ENCODE measurements at regions not wholly inside any gene's neighbourhood (a gene's known extent, or its start where the extent isn't known, plus 50 kb on each side); places are given as distances from the start of the nearest gene placed in this dataset.
"Not testable (repeated sequence)": the region's sequence is repeated elsewhere in the genome, so short reads cannot be mapped to it uniquely, and the experiment has no call there.

DNA sequence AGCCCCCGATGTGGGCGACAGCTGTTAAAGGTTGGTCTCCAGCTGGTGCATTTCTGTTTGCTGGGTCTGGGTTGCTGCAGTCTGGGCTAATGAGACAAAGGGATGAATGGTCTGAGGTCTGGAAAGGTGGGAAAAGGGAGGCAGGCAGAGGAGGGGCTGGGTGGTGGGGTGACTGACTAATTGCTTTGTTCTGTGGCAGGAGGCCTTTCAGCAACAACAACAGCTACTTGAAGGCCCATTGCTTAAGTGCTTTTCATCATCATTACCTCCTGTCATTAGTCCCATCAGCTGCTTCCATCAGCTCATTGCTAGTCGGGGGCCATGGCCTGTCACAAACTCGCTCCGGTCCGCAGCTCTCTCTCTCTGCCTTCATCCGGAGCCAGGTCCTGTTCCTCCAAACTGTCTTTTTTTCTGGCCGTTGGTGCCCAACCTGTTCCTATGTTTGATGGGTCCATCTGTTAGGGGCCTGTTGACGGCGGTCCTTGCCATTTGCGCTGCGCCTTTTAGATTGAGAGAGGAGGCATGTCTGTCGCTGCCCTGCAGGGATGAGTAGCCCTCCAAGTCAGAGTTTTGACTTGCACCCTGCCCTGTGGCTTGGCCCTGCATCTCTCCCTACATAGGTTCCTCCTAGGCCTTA lies 105.6 kb upstream of the PLXNA2 start:
- DNase-seq, result peak; percentile 74

DNA sequence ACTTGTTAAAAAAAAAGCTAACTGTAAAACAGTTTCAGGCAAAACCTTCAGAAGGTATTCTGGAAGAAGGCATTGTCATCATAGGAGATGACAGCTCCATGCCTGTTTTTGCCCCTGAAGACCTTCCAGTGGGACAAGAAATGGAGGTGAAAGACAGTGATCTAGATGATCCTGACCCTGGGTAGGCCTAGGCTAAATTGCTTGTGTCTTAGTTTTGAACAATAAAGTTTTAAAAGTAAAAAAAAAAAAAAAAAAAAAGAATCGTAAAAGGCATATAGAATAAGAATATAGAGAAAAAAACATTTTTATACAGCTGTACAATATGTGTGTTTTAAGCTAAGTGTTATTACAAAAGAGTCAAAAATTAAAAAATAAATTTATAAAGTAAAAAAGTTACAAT lies 106.6 kb upstream of the PLXNA2 start:
- peak; percentile 40 for DNase-seq

DNA sequence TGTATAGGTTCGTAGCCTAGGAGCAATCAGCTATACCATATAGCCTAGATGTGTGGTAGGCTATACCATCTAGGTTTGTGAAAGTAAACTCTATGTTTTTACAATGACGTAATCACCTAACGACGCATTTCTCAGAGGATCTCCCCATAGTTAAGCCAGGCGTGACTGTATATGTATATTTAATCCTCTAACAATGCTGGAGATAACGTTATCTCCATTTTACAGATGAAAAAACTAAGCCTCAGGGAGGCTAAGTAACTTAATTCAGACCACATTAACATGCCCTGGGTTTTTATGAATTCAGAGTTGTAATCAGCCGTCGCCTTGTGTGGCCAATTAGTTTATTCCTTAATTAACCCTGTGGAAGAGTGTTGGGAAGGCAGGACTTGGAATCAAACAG lies 107.7 kb upstream of the PLXNA2 start:
- DNase-seq, result no peak

DNA sequence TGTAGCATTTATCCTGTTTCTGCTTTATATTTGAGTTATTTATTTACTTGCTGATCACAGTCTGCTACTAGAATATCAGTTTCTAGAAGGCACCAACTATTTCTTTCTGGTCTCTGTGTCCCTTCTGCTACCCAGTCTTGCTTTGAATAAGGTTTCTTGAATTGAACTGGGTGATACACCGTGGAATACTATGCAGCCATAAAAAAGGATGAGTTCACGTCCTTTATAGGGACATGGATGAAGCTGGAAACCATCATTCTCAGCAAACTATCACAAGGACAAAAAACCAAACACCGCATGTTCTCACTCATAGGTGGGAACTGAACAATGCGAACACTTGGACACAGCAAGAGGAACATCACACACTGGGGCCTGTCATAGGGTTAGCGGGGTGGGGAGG lies 109.6 kb upstream of the PLXNA2 start:
- DNase-seq, result not testable (repeated sequence)

DNA sequence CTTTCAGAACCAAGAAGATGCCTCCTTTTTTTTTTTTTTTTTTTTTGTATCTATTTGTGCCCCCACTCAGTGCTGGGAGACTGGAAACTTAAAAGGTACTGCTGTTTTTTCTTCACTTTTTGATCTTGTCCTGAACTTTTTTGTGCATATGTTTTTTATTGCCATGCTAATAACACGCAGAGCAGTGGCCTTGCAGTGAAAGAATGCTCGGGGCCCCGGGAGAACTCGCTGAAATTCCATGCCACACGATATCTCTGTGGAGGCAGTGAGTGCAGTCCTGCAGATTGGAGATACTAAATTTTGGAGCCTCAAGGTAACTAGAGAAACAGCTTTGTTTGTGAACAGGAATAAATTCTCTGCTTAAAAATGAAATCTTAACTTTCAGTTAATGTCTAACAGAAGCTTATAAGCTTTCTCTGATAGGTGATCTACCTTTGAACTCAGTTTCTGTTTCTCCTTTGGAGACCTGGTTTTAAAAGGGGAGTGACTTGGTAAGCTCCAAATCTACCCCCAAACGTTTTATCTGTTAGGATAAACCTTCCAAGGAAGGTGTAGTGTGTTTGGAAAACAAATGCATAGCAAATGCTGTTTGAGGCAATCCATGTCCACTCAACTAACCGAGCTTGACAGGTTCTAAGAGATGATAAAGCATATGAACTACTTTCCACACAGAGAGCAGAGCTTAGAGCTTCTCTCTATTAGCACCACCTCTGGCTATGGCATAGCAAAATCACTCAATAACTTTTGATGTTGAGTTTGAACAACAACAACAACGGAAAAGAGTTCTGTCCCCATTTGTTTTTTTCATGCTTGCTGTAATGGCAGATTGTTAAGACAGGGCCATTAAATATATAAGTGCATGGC lies 113.7 kb upstream of the PLXNA2 start:
- DNase-seq, result no peak

DNA sequence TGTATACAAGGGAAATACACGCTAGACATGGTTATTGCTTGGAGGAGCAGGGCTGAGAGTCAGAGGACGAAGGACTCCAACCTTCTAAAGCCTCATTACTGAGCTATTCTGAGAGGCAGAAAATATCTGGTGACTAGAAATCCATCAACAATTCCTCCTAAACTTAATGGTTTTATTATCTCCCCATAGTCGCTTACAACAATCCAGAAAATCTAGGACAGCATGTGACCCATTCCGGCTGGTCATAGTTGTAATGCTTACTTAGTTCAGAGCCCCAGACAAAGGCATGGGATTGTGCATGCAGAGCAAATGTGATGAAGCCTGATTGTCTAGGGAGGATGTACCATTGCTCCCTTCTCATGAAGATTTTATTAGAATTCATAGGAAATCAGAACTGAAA lies 114.5 kb upstream of the PLXNA2 start:
- DNase-seq, result no peak

DNA sequence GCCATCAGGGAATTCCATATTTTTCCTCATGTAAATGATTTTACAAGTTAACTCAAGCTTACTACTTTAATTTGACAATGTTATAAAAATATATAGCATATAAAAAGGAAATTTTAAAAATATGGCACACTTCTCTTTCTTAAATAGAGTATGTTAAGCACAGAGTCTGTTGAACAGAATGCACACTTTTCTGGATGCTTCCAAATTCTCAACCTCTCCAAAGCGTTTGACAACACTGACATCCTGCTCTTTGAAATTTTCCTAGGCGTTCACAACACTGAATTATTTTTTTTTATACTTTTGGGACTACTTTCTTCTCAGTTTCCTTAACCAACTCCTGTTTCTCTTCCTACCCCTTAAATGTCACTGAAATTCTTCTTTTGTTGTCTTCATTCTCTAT lies 117.8 kb upstream of the PLXNA2 start:
- DNase-seq, result no peak

DNA sequence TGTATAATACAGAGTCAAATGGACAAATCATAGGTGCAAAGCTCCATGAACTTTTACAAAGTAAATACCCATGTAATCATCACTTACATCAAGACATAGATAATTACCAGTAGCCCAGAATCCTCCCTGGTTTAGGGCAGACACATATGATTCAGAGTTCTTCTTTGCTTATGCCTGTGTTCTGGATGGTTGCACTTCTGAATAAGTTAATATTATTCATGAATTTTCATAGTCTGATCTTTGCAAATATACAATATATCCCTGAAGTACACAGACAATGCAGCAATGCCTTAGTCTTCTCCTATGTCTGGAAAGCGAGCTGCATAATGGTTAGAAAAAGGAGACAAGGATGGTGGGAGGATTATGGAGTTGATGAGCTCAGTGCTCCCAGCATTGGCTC lies 122.4 kb upstream of the PLXNA2 start:
- no peak for DNase-seq

DNA sequence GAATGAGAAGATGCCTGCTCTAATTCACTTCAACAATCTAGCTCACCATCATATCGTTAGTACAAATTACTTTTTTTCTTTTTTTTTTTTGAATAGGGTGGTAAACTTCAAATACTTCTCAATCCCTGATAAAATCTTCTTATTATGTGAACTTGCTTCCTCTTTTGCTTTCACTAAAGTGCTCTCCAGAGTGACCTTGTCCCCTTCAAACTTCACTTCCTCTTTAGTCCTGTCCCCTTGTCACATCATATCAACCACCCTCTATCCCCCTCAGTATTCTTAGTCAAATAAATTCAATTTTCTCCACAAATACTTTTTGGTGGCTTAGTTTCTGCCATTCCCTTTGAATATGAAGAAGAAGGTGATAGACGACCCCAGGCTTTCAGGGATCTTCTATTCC lies 124.9 kb upstream of the PLXNA2 start:
- DNase-seq, result no peak

DNA sequence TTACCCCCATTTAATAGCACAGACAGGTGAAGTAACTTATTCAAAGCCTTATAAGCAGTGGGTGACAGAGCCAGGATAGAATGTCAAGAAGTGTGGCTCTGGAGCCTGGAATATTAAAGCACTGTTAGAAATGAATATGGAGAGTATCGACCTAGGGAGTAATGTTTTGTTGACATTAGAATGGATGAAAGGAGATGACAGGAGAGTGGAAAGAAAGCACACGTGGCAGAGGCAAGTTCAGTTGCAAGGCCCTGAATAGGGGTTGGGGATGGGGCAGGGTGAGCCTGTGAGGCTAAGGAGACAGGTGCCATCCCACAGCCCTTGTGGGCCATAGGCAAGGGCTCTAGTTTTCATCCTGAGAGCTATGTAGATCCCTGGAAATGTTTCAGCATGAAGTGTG lies 125.5 kb upstream of the PLXNA2 start:
- DNase-seq, result no peak

DNA sequence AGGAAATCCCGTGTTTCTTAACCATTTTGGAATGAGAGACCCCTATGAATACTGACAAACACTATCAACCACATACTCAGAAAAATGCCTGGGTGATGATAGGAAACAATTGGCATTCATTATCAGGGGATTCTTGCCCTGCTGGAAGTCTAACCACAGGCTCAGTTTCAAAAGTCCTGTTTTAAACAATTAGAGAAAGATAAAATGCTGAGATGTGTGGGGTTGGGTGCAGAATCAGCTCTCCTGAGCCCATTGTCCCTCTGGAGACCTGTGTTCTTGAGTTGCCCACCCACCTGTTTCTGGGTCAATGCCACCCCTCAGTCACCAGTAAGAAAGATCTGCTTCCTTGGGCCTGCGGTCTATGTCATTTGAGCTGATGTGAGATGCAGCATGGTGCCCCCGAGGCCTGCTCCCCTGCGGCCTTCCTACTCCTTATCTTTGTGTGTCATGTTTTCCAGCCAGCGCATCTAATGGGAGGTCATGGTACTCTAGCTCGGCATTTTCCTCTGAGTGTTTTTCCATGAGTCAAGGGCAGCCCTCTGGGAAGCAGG lies 130.3 kb upstream of the PLXNA2 start:
- peak; percentile 52 for DNase-seq

DNA sequence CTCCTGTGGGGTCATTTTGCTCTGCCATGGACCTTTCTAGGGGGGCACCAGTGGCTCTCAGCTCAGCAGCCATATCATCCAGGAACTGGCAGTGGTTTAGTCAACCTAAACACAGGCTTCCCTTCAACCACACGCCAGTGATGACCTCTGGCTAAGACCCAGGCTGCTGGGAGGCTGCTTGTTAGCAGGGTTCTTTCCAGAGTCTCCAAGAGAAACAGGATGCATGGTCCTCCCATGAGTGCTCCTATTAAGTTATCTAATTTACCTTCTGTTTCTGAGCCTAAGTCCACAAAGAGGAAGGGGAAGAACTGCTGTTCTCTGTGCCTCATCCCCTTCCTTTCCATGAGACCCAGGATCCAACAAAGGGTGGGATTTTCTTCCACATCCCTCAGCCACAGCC lies 137.3 kb upstream of the PLXNA2 start:
- DNase-seq, result no peak

DNA sequence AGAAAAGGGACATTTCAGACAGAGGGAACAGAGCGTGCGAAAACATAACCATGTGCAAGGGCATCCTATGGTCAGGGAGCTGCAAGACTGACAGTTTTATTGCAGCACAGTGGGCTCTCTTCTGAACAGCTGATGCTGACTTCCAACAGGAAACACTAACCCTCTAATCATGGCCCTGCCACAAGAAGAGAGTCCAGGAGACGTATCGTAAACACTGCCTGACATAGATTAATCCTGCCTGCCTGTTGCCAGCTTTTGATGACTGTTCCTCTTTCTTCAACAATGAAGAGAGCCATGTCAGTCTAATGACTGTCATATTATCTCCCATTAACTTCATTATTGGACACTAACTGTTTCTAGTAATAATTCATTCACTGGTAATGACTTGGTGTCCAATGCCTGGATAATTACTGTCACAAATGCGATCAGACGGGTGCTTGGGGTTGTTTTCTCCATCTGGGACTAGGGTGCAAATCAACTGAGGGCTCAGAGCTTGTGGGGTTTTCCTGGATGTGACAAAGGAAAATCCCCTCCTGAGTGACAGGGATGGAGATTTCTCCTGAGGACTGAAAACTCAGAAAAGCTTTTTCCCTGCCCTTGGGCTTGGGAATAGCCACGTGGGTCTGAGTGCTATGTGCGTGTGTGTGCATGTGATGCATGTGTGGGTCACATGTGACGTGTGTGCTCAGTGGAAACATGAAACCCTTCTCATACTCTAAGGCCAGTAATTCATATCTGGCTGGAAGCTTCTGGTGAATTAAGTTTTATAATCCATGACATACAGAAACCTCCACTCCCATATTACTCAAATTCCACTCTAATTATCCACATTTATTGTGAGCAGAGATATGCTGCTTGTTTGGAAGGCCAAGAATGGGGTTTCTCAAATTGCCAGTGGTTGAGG lies 144.0 kb upstream of the PLXNA2 start:
- peak; percentile 93 for DNase-seq

DNA sequence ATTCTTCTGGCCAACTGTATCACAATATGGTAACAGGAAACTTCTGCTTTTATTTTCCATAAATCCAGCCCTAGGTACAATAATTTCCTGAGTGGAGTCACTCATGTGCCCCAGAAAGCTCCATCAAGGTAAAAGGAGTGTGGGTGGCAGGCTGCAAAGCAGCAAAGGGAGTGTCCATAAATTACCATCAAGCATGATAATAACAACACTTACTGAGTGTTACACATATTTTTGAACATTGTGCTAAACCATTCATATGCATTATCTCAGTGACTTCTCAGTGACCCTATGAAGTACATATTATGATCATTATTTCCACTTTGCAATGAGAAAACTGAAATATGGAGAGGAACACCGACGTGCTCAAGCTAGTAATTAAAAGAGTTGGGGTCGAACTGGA lies 149.2 kb upstream of the PLXNA2 start:
- no peak for DNase-seq

DNA sequence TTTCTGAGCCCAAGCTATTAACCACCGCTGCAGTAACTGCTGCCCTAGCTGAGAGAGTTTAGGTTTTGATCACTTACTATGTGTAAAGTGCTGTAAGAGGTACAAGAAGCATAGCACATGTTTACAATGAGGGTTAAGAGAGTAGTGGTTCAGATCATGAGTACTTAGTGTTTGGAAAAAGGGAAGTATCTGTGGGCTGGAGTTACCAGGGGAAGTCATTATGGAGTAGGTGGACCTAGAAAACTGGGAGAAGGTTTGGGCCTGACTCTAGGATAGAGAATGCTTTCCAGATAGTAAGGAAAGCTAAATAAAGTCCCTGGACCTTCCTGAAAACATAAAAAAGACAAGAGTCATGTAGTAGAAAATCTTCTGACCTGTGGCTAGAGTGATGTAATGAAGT lies 149.6 kb upstream of the PLXNA2 start:
- no peak for DNase-seq

DNA sequence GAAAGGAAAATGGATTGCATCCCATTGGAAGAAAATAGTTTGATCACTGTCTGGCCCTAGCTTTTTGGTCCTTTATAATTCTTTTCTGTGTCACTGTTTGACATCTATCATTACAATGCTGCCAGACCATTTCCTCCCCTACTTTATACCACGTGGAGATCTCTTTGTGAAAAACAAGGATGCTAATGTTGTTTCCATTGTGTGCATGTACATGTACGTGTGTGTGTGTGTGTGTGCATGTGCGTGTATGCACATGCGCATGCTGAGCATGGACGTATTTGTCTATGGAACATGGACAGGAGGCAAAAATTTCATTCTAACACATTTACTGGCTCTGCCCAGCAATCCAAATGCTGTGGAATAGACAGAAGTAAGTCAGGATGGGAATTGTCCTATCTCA lies 153.1 kb upstream of the PLXNA2 start:
- no peak for DNase-seq

DNA sequence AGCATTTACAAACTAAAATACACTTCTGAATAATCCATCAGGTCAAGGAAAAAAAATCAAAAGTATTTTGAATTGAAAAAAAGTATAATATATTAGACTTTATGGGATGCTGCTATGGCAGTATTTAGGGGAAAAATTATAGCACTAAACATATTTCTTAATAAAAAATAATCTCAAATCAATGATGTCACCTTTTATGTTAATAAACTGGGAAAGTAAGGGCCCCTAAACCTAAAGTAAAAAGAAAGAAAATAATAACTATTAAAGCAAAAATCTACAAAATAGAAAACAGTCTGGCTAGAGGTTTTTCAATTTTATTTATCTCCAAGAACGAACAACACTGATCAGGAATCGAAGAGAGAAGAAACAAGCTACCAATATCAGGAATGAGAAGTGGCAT lies 160.8 kb upstream of the PLXNA2 start:
- DNase-seq, result no peak

DNA sequence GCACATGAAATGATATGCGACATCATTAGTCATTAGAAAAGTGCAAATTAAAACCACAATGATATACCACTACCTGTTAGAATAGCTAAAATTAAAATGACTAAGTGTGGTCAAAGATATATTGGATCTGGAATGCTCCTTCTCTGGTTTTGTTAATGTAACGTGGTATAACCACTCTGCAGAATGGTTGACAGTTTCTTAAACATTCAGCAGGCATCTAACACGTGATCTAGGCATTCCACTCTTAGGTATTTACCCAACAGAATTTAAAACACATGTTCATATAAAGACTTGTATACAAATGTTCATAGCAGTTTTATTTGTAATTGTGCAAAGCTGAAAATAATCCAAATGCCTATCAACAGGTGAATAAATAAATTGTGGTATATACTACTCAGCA lies 165.0 kb upstream of the PLXNA2 start:
- no peak for DNase-seq

DNA sequence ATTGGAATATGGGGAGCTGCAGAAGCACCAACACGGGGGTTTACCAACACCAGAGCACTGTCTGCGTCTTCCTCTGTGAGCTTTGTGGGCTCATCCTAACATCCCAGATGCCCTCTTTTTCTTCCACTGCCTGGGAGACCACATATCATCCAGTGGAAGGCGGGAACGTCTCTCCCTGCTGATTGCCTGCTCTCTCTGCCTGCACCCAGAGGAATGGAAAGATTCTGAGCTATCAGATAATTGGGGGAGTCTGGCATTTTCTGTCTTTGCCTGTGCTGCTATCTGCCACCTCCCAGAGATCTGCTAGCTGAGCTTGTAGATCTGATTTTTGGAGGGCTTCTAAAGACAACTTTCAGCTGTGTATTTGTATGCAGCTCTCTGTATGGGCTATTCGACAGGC lies 166.2 kb upstream of the PLXNA2 start:
- no peak for DNase-seq

DNA sequence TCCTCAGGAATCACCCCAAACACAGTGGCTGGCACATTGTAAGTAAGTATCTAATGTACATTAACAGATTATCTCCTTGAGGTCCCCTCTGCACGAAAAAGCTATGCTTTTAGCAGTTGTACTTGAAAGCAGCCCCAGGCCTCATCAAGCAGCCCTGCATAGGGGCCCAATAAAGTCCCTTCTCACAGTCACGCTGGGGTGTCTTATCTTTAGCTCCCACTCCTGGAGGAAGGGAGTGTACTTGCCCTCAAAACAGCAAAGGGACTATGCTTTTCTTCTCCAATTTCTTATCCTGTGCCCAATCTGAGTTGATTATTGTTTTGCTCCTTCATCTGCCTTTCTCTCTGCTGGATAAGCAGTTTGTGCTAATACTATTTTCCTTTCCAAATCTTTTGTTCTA lies 168.8 kb upstream of the PLXNA2 start:
- no peak for DNase-seq

DNA sequence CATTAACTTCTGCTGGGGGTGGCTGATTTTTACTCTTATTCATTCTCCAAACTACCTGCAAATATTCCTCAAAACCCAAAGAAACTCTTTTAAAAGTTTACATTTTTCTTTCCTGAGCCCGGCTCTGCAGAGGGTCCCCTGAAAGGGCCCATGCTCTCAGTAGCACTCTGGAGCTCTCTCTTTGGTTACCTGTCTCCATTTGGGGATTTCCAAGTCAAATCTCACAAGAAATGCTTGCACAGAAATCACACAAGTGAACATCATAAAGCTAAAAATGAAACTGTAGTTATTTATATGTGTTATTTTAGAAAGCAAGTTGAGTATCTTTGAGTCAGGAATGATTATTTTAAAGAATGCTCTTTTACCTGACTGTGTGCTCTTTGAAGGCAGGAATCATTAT lies 174.5 kb upstream of the PLXNA2 start:
- DNase-seq, result no peak

DNA sequence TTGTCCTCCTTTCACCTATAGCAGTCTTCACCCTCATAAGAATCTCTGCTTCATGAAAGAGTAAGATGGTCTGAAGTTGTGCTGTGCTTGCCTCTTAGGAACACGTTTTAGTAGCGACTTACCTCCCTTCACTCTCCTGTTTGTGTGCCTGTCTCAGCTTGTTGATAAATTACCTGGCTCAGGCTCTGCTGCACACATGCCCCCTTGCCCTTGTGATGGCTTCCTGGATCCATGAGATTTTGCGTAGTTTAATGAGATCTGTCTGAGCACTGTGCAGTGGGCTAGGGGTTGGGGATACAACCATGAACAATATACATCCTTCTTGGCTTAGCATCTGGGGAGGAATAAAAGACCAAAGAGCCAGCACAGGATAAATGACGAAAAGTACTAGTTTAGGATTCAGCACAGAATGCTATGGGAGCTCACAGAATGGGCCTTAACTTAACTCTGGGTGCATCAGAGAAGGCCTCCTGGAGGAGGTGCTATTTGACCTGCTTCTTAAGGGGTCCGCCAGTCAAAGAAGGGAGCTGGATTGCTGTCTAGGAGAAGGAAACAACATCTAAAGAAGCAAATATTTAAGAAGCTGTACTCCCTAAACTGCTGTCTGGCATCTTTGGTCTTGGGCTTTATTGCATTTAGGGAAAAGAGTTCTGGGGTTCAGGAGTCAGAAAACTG lies 175.7 kb upstream of the PLXNA2 start:
- no peak for DNase-seq

DNA sequence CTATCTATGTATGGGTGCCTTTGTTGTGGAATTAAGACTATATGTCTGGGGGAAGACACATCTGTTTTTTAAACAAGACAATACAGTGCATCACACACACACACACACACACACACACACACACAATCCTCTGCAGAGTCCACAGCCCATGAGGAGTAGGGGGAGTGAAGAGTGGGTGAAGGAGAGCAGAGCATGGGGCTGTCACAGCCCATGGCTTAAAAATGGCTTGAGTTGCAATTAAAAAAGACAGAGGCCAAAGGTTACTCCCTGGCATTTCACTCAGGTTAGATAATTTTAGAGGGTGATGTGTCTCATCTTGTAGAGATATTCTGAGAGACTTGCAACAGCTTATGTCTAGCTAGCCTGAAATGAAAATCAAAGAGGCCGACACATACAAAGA lies 176.5 kb upstream of the PLXNA2 start:
- DNase-seq, result peak; percentile 72

All from eye (tissue), 1 donor.